CD4-positive, alpha-beta T cell treated with Interleukin-10 for 1 hour (primary cell): ENCODE measurements at regions not wholly inside any gene's neighbourhood (a gene's known extent, or its start where the extent isn't known, plus 50 kb on each side); places are given as distances from the start of the nearest gene placed in this dataset.
"Not testable (repeated sequence)": the region's sequence is repeated elsewhere in the genome, so short reads cannot be mapped to it uniquely, and the experiment has no call there.

Experiments used
- DNase-seq: peaks from one replicate; pipeline ENCODE4 v3.0.0-alpha.2; 2020

DNA sequence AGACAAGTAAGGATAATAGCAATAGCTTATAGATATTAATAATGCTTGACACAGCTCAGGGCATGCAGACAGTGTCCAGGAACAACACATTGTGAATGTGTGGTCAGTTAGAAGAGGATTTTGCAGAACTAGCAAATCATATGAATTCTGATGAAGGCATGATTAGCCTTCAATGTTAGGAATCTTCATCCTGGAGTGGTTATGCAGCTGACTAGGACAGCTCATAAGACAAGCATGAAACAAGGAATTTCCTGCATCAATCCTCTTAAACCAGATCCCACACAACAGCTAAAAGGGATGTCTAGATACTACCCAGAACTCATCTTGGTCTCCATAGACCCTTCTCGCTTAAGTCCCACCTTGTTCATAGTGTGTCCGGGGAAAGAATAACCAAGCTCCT is 499.0 kb upstream of the ATP11B start:
- no peak for DNase-seq

DNA sequence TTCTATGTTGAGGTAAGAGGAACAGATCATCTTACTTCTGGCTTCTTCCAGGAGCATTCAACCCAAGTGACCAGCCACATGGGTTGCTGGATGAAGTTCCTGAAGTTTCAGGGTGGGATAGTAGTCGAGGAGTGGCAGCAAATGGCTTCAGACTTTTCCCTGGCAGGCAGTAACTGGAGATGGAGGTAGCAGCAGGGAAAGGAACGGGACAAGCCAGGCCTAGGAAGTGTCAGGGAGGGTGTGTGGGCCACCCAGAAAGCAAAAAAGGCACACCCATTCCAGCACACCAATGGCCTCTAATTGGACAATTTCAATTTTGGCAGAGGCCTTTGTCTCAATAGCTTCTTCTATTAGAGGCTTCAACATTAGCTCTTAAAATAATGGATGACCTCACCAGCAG is 498.6 kb upstream of the ATP11B start:
- no peak for DNase-seq

DNA sequence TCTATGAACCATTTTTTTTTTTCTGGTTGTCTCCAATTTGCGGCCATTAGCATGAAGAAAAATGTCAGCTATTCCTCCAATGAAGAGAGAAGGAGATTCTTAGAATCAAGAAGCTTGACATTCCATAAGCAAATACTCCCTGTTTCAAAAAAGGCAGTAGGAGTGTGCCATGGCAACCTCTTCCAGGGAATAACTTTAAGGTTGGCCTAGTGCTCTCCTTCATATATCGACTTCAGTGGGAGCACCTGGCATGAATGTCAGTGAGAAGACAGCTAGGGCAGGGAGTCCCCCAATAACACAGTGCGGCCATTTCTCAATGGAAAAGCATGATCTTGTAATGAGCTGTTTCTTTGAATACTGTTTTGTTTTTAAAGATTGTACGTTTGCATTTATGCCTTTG is 493.0 kb upstream of the ATP11B start:
- DNase-seq: no peak

DNA sequence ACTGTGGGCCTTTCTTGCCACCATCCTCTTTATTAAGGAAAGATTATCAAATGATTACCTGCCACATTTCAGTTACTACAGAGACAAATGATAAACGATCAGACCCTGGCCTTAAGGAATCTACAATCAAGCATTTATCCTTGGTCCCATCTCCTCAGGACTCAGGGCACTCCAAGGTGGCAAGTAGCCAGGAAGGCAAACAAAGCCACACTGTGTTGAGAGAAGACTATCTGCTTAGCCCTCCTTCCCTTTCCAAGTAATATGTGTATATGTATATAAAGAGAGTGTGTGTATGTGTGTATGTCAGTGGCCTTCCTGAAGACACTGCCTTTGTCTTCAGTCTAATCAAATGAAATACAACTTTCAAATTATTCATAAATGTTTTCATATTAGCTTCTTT is 490.1 kb upstream of the ATP11B start:
- no peak for DNase-seq

DNA sequence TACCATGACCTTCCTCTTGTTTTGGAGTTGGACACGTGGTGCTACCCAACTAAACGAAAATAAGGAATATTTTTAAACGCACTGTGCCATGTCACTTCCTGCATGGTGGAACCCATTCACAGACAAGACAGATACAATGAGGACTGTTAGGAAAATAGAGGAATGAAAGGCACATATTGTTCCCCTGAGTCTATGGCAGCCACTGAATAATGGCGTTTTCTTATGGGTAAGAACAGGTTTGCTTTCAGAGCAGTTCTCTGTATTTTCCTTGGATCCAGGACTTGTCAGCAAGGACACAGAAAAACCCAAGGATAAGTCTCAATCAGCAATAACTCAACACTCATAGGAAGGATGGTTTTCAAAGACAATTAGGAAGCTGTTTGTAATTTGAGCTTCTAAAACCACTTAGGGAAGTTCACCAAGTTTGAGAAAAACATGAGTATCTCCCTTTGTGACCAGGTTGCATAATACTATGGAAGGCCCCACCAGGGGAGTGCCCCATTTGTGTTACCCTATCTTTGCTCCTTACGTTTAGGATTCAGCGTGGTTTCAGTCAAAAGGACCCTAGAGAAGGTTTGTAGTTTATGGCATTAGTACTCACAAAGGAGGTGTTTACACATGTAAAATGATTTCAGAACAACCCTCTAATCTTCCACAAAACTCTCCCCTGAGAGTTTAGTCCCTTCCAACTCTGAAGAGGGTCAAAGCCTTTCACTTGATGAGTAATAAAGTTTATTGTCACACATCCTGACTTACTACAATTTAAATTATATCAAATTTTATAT is 487.2 kb upstream of the ATP11B start:
- no peak for DNase-seq

DNA sequence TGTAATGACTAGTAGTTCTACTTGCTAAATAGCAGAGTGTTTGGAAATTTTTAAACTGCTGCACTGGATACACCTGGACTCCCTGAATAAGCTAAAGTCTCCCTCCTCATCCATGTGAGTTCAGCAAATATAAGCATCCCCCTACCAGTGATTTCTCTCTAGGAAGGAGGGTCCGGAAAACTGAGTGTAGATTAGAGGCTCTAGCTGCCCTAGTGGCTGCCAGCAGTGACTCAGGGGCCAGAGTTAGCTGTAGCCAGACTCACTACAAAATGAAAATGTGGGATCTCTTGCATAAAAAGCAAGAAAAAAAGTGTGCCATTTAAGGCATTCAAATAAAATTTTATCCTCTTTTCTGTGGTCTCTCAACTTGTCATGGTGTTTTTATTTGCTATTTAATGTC is 485.0 kb upstream of the ATP11B start:
- no peak for DNase-seq

DNA sequence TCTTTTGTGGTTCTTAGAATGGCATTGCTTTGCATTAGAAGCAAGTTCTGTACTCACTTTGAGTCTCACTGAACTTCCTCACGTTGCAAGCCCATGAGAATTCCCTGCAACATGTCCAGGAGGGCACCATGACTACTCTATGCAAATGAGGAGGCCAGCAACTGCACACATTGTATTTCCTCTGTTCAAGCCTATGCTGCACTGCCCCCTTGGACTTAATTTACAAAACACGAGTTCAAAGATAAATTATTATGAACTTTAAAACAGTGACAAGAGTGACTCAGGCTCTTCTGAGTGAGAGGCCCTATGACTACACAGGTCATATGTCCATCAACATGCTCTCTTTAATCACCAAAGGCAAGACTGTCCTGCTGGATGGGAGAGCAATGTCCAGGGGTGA is 484.2 kb upstream of the ATP11B start:
- no peak for DNase-seq

DNA sequence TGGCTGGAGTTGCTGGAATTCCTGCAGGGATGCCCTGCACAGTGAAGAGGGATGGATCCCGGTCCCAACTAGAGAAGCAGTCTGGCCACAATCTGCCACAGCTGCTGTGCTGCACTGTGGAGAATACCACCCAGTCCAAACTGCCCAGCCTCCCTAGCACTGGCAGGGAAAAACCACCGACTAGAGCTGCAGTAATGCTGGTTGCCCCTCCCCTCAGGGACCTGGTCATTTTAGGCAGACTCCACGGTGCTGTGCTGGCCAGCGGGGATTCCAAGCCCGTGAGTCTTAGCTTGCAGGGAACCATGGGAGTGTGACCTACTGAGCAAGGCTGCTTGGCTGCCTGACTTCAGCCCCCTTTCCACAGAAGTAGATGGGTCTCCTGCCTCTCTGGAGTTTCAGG is 478.0 kb upstream of the ATP11B start:
- no peak for DNase-seq

DNA sequence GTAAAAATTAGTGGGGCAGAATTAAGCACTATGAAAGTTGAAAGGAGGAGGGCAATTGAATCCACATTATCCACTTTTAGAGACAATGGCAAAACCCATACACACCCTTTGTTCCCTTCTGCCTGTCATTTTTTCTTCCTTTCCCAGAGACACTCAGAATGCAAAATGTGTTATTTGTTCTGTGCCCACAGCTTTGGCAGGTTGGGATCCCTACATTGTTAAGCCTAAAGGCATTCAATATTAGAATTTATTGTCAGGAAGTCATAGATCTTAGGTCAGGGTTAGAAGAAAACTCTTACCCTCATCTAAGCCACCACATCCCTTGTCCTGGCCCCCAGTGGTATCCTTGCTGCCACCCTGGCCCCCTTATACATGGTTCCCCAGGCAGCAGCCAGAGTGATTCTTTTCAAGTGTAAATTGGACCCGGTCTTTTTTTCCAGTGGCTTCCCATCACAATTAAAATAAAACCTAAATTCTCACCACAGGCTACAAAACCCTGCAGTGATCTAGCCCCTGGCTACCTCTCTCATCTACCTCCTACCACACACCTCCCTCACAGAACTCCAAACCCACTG is 470.1 kb upstream of the ATP11B start:
- DNase-seq: no peak

DNA sequence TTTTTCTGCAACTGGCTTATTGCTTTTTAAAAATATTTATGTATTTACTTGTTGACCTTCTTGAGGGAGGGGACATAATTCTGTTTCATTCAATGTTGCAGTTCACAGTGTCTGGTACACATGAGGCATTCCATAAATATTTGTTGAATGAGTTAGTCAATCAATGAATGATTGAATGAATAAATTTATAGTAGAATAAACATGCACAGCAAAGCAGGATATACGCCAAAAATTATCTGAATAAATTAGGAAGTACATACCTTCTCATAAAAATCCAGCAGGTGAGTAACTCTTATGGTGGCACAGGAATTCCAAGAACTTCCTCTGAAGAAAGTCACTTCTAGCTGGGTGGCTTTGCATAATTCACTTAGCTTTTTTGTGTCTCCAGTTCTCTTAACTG is 469.4 kb upstream of the ATP11B start:
- no peak for DNase-seq

DNA sequence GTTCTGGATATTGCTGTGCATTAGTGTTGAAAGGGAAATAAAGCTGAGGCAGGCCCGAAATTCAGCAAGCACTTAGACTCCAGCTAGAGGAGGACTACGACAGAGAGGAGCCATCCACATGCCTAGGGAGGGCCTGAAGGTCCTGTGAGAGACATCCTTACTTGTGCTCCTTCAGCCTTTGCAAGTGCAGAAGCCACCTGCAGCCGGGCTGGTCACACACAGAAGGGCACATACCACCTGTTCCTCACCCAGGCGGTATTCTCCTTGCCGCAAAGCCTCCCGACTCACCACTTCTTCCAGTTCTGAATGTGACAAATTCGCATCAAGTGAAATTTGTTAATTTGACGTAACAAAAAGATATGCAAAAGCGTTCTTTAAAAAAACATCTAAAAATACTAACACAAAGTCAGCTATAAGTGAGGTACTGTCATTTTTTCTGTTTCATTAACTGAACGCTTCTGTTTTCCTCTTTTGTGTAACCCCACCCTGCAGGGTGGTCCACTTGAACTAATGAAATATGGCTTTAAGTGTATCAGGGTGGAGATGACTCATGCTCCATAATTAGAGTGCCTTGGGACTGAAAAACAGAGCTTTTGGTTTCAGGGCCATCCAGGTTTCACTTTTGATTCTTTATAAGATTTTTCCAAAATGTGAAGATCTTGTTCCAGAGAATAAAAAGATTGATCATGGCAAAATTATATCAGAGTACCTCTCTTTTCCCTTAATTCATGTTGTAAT is 467.9 kb upstream of the ATP11B start:
- no peak for DNase-seq

DNA sequence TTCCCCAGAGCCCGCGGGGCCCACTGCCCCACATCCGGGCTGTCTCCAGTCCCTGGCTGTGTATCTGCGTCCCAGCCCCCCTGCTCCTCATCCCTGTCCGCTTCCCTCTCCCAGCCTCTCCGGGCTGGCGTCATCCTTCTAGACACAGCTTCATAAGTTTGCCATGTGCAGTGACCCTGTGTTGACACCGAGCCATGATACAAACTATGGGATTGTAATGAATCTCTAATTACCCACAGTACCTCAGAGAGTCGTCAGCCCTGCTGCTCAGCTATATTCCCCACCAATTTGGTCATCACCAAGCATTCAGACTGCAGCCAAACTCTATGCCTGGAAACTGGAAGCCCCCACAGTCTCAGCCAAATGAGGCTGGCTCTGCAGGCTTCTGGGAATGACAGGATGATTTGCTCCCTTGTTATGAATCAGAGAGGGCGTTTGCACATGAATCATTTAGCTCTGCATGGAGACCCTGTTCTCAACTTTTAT is 466.1 kb upstream of the ATP11B start:
- no peak for DNase-seq

DNA sequence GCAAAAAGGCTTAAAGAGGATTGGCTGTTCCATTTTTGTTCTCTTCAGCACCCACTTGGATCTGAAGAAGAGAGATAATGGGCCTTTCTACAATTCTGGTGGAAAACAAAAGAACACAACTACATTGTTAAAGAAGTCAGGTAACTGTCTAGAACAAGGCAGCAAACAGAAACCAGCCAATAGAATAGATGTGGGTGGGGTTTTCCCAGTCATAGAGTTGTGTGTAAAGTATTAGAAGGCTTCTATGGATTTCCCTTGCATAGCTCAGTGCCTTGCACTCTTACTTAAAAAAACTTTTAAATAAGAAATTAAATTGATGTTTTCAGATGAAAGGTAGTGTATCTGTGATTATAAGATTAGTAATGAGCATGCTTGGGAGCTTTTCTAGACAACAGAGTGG is 462.7 kb upstream of the ATP11B start:
- no peak for DNase-seq

DNA sequence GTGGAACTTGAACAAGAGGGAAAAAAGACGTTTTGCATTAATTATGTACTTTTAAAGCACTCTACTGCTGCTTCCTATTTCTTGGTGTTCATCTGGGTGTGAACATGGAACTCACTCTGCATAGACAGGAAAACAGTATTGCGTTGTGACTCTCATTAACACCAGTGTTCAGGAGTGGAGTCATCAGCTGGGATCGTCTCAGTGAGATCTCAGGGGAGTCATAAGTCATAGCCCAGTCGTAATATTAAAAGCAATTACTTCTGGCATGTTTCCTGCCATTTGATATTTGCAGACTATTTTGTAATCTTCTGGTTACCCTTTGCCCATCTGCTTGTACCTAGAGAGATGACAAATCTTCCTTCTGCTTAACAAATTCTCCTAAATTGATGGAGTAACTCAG is 462.0 kb upstream of the ATP11B start:
- DNase-seq: no peak

DNA sequence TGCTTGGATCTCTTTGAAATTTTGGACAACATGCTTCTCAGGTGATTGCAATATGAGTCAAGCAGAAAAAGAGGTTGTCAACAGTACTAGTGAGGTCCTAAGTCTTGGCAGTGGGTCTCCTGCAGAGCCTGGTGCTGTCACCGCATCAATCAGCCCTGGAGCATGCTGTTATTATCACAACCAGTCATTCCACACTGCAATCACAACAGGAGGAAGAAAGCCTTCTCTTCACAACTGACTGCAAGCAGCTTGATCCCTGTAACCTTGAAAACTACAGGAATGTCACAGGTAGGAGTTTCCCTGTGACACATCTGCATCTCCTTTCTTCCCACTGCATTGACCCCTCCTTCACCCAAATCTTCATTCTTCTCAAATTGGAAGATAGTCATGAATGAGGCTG is 451.1 kb upstream of the ATP11B start:
- DNase-seq: no peak

DNA sequence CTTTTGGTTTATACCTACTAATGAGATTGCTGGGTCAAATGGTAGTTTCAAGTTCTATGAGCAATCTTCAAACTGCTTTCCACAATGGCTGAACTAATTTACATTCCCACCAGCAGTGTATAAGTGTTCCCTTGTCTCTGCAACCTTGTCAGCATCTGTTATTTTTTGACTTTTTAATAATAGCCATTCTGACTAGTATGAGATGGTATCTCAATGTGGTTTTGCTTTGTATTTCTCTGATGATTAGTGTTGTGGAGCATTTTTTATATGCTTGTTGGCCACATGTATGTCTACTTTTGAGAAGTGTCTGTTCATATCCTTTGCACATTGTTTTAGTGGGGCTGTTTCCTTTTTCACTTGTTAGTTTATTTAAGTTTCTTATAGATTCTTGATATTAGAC is 449.3 kb upstream of the ATP11B start:
- not testable (repeated sequence) for DNase-seq

DNA sequence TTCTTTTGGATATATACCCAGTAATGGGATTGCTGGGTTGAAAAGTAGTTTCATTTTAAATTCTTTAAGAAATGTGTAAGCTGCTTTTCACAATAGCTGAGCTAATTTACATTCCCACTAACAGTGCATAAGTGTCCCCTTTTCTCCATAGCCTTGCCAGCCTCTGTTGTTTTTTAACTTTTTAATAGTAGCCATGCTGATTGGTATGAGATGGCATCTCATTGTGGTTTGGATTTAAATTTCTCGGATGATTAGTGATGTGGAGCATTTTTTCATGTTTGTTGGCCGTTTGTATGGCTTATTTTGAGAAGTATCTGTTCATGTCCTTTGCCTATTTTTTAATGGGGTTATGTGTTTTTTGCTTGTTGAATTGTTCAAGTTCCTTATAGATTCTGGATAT is 444.3 kb upstream of the ATP11B start:
- DNase-seq: no peak

DNA sequence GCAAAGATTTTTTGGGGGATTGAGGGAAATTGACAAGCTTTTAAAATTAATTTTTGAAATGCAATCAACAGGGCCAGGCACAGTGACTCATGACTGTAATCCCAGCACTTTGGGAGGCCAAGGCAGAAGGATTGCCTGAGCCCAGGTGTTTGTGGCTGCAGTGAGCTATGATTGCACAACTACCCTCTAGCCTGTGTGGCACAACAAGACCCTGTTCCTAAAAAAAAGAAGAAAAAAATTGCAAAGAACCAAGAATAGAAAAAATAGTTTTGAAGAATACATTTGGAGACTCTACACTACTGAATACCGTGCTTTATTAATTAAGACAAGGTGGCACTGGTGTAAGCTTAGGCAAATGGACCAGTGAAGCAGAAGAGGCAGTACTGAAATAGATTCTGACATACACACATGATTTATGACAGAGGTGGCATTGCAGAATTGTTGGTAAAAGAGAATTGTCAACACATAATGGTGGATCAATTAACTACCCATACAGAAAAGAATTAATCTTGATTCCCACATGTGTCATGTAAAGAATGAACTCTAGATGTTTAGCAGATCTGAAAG is 443.3 kb upstream of the ATP11B start:
- DNase-seq: no peak

DNA sequence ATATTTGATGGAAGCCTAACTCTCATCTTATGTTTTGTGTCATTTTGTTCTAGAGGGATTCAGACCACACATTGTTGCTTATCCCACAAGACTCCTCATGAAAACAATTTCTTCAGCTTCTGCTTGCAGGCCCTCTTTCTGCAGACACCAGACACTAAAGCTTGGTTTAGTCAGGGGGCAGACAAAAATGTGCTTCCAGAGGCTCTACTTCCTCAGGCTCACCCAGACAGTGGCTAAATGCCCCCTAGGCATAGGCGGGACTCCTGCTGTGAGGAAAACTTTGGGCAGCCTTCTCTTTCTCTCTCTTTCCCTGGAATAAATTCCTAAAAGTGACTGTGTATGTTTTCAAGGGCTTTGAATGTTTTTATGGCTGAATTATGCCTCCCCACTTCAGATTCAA is 435.4 kb upstream of the ATP11B start:
- DNase-seq: no peak

DNA sequence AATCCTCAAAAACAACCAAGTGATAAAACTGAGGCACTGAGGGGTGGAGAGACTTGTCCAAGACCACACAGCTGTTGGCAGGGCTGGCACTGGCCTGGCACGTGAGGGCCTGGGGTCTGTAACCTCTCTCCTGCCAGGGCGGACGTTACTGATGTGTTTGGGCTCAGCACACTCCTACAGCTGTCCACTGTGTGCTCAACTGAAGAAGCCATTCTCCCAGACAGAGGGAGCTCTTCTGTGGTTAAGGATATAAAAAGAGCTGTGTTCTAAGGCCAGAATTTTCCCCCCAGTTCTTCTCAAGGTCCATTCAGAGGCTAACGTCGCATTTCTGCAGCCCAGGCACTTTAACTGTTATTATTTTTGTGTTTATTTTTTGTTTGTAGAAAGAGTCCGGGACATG is 429.0 kb upstream of the ATP11B start:
- no peak for DNase-seq

DNA sequence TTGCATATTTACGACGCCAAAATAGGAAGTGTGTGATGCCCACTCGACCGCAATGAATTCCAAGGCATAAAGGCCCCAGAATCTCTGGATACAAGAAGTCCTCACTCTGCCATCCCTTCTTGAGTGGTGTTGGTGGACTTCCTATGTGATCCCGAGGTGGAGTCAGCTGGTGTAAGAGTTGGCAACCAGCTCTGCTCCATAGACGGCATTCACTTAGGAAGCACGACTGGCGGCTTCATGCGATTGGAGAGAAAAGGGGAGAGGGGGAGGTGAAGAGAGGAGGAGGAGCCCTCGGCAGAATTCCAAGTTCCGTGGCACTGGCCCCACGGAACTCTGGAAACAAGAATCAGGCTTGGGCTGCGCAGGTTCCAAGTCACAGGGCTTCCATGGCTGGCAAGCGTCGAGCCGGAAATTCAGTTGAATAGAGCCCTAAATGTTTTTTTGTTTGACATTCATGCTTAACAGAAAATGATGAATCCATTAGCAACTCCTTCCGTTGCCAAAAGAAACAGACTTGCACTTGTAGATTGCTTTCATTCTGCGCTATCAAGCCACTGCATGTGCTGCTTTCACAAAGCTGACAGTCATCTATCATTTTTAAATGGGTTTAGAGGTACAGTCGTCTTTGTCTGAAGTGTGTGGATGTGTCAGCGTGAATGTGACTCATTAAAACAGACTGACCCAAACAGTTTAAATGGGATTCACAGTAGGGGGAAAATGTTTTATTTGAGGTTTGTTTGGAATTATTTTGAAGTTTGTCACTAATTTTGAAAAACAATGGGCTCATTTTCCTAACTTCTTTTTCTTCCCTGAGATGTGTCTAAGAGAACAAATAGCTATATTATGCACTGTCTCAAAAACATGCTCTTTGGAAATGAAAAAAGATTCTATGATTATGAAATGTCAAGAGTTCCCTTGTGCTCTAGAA is 428.3 kb upstream of the ATP11B start:
- no peak for DNase-seq

DNA sequence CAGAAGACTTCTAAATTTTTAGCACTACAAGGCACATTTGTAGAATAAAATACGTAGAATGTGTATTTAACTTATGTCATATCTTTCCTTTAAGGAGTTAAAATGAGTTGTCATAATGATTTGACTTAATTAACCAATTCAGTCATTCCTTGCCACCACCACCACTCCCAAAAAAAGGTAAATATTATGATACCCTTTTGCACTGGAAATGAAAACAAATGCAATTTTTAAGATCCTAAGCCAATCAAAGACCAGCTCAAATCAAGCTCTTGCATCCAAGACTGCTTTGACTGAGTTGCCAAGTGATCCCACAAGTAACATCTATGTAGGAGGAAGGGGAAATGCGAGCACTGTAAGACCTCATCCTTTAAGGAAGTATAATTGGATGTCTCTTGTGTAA is 426.6 kb upstream of the ATP11B start:
- no peak for DNase-seq

DNA sequence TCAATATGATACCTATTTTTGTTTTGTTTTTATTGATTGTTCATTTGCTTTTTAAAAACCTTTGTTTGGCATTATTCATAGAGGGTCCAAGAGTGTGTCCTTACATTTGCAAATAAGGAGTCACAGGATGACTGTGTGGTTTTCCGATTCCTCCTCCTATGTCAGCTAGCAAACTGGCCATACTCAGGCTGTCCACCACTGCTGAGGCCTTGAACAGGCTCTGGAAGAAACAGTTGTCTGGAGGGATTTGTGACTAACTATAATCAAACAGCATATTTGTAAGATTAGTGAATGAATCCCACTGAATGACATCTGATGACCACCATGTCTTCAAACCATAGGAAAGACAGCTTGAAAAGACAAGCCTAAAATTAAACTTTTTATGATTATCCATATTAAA is 423.4 kb upstream of the ATP11B start:
- DNase-seq: no peak
